HL-60 (cell line): ENCODE measurements at regions not wholly inside any gene's neighbourhood (a gene's known extent, or its start where the extent isn't known, plus 50 kb on each side); places are given as distances from the start of the nearest gene placed in this dataset.

Experiments
- CTCF ChIP-seq: IDR thresholded peaks from one replicate; pipeline ENCODE4 v1.5.1; 2011; ENCODE audit warnings: low read length, control low read depth, inconsistent platforms; ENCODE audit not compliant: insufficient read depth
- GABPA ChIP-seq: IDR thresholded peaks from 2 replicates; pipeline ENCODE4 v1.6.1; 2012; ENCODE audit warnings: low read depth
- POLR2AphosphoS5 ChIP-seq: IDR thresholded peaks from 2 replicates; pipeline ENCODE4 v1.6.1; 2012; ENCODE audit warnings: low read depth
- REST ChIP-seq: IDR thresholded peaks from 2 replicates; pipeline ENCODE4 v1.6.1; 2012; ENCODE audit warnings: low read depth; ENCODE audit not compliant: insufficient replicate concordance
- SPI1 ChIP-seq: IDR thresholded peaks from 2 replicates; pipeline ENCODE4 v1.6.1; 2012; ENCODE audit warnings: low read depth, mild to moderate bottlenecking, borderline replicate concordance

GRCh38 chr9:10925896-10926295, 313.1 kb upstream of the PTPRD start:
- TF ChIP-seq CTCF, result no peak
- no peak for TF ChIP-seq REST
- TF ChIP-seq POLR2AphosphoS5, result no peak
- no peak for TF ChIP-seq GABPA
- no peak for TF ChIP-seq SPI1
